SK-N-SH treated with all-trans-retinoic acid at 6 μM for 48 hours (cell line): ENCODE measurements at regions not wholly inside any gene's neighbourhood (a gene's known extent, or its start where the extent isn't known, plus 50 kb on each side); places are given as distances from the start of the nearest gene placed in this dataset.

ENCODE experiments used
- ATAC-seq: fragments of 200-7000 bp; cut with Tn5 transposase; 3 replicates; pipeline ENCODE4 v1.9.1; 2020; ENCODE audit warnings: mild to moderate bottlenecking, moderate library complexity
- ARNTL ChIP-seq: fragments of 450-650 bp; formaldehyde crosslinking; IDR thresholded peaks from 2 replicates; pipeline ENCODE4 v1.5.0; 2020; ENCODE audit warnings: low read depth, mild to moderate bottlenecking, moderate library complexity, borderline replicate concordance
- CREB5 ChIP-seq: fragments of 250-450 bp; sonication (Bioruptor Pico); IDR thresholded peaks from 2 replicates; pipeline ENCODE4 v1.5.1; 2020; ENCODE audit warnings: low read depth, mild to moderate bottlenecking, moderate library complexity
- CSDC2 ChIP-seq: fragments of 250-450 bp; sonication (Bioruptor Pico); IDR thresholded peaks from 2 replicates; pipeline ENCODE4 v1.5.0; 2020; ENCODE audit warnings: mild to moderate bottlenecking, moderate library complexity
- ESRRG ChIP-seq: fragments of 250-450 bp; sonication (Bioruptor Pico); IDR thresholded peaks from 2 replicates; pipeline ENCODE4 v1.6.1; 2021; ENCODE audit warnings: mild to moderate bottlenecking
- GLIS3 ChIP-seq: fragments of 250-450 bp; sonication (Bioruptor Pico); IDR thresholded peaks from 2 replicates; pipeline ENCODE4 v1.5.0; 2020; ENCODE audit warnings: mild to moderate bottlenecking, moderate library complexity
- ISL1 ChIP-seq: fragments of 250-450 bp; sonication (Bioruptor Pico); IDR thresholded peaks from 2 replicates; pipeline ENCODE4 v2.1.2; 2022; ENCODE audit warnings: mild to moderate bottlenecking, moderate library complexity
- OSR1 ChIP-seq: fragments of 250-450 bp; sonication (Bioruptor Pico); IDR thresholded peaks from 2 replicates; pipeline ENCODE4 v1.8.0; 2022; ENCODE audit warnings: moderate library complexity, mild to moderate bottlenecking, inconsistent platforms
- POU6F1 ChIP-seq: fragments of 250-450 bp; sonication (Bioruptor Pico); IDR thresholded peaks from 2 replicates; pipeline ENCODE4 v1.8.0; 2021; ENCODE audit warnings: low read depth, mild to moderate bottlenecking, moderate library complexity, borderline replicate concordance
- PPARA ChIP-seq: fragments of 250-450 bp; sonication (Bioruptor Pico); IDR thresholded peaks from 2 replicates; pipeline ENCODE4 v1.5.0; 2020; ENCODE audit warnings: mild to moderate bottlenecking, borderline replicate concordance
- RARB ChIP-seq: fragments of 250-450 bp; sonication (Bioruptor Pico); IDR thresholded peaks from 2 replicates; pipeline ENCODE4 v1.8.0; 2021; ENCODE audit warnings: mild to moderate bottlenecking, moderate library complexity
- SNAI2 ChIP-seq: fragments of 250-450 bp; sonication (Bioruptor Pico); IDR thresholded peaks from 2 replicates; pipeline ENCODE4 v1.5.0; 2020; ENCODE audit warnings: mild to moderate bottlenecking, moderate library complexity
- TCF4 ChIP-seq: fragments of 250-450 bp; sonication (Bioruptor Pico); IDR thresholded peaks from 2 replicates; pipeline ENCODE4 v1.8.0; 2021; ENCODE audit warnings: mild to moderate bottlenecking, moderate library complexity, borderline replicate concordance
- TOX ChIP-seq: fragments of 250-450 bp; sonication (Bioruptor Pico); IDR thresholded peaks from 2 replicates; pipeline ENCODE4 v1.8.0; 2021; ENCODE audit warnings: mild to moderate bottlenecking, moderate library complexity, borderline replicate concordance
- ZC3H10 ChIP-seq: fragments of 250-450 bp; sonication (Bioruptor Pico); IDR thresholded peaks from 2 replicates; pipeline ENCODE4 v1.5.1; 2021; ENCODE audit warnings: mild to moderate bottlenecking, moderate library complexity
- ZFP3 ChIP-seq: fragments of 250-450 bp; sonication (Bioruptor Pico); IDR thresholded peaks from 2 replicates; pipeline ENCODE4 v1.5.0; 2020; ENCODE audit warnings: mild to moderate bottlenecking, moderate library complexity
- ZFP30 ChIP-seq: fragments of 450-650 bp; formaldehyde crosslinking; IDR thresholded peaks from 2 replicates; pipeline ENCODE4 v1.5.0; 2022; ENCODE audit warnings: mild to moderate bottlenecking, moderate library complexity
- ZNF565 ChIP-seq: fragments of 450-650 bp; formaldehyde crosslinking; conservative IDR thresholded peaks from 2 replicates; pipeline ENCODE4 v1.5.0; 2020; ENCODE audit warnings: low read depth, mild to moderate bottlenecking, moderate library complexity
- ZNF70 ChIP-seq: fragments of 450-650 bp; formaldehyde crosslinking; IDR thresholded peaks from 2 replicates; pipeline ENCODE4 v1.5.0; 2020; ENCODE audit warnings: mild to moderate bottlenecking, moderate library complexity
- ZNF8 ChIP-seq: fragments of 450-650 bp; formaldehyde crosslinking; IDR thresholded peaks from 2 replicates; pipeline ENCODE4 v1.5.0; 2020; ENCODE audit warnings: mild to moderate bottlenecking, moderate library complexity
- TF ChIP-seq, protein P1 (sequence below): fragments of 250-450 bp; sonication (Bioruptor Pico); IDR thresholded peaks from 2 replicates; pipeline ENCODE4 v1.5.1; 2021; ENCODE audit warnings: mild to moderate bottlenecking, moderate library complexity
- TF ChIP-seq, protein P2 (sequence below): fragments of 250-450 bp; sonication (Bioruptor Pico); IDR thresholded peaks from 2 replicates; pipeline ENCODE4 v1.5.0; 2020; ENCODE audit warnings: mild to moderate bottlenecking, moderate library complexity

- TF ChIP-seq CSDC2 (CRISPR knock-in tag) (no peak), ZNF70 (CRISPR knock-in tag) (no peak), OSR1 (CRISPR knock-in tag) (no peak), ESRRG (CRISPR knock-in tag) (no peak), SNAI2 (CRISPR knock-in tag) (no peak), ZC3H10 (no peak), TCF4 (CRISPR knock-in tag) (no peak), ZFP3 (no peak), GLIS3 (no peak)
- TF ChIP-seq, protein P1, sequence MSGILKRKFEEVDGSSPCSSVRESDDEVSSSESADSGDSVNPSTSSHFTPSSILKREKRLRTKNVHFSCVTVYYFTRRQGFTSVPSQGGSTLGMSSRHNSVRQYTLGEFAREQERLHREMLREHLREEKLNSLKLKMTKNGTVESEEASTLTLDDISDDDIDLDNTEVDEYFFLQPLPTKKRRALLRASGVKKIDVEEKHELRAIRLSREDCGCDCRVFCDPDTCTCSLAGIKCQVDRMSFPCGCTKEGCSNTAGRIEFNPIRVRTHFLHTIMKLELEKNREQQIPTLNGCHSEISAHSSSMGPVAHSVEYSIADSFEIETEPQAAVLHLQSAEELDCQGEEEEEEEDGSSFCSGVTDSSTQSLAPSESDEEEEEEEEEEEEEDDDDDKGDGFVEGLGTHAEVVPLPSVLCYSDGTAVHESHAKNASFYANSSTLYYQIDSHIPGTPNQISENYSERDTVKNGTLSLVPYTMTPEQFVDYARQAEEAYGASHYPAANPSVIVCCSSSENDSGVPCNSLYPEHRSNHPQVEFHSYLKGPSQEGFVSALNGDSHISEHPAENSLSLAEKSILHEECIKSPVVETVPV (CRISPR knock-in tag): no peak
Measured at GRCh38 chr6:168728056-168728455, 287.1 kb downstream of the SMOC2 start.

DNA sequence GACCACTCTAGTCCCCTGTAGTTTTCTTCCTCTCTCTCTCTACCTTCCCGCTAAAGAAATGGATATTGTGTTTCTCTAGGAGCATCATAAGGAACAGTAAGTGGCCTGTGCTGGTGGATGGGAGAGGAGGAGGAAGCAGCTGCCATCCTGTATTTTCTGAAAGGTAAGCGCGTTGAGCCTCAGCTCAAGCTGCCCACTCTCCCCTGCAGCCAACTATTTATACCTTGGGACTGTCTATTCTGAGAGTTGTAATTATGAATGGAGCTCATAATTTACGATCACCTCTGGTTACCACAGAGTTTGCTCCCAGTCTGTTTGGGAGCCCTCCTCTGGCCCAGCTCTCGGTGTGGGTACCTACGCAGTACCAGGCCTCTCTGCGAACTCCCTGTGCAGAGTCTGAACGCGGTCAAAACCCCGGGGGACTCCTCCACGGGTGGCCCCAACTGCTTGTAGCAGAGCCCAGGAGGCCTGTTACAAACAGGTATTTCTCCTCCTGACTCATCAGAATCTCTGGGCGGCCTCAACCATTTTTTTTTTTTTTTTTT is 285.4 kb downstream of the SMOC2 start:
- no peak for ATAC-seq
- TF ChIP-seq ZC3H10 (no peak), TOX (CRISPR knock-in tag) (no peak), ARNTL (CRISPR knock-in tag) (no peak), CREB5 (CRISPR knock-in tag) (no peak), ZFP3 (no peak), ZNF70 (CRISPR knock-in tag) (no peak), TCF4 (CRISPR knock-in tag) (no peak), ZNF565 (no peak), OSR1 (CRISPR knock-in tag) (no peak), ESRRG (CRISPR knock-in tag) (no peak), ZFP30 (CRISPR knock-in tag) (no peak), PPARA (CRISPR knock-in tag) (no peak), GLIS3 (no peak), RARB (CRISPR knock-in tag) (no peak), SNAI2 (CRISPR knock-in tag) (no peak)

More at GRCh38 chr6:168728056-168728455, 287.1 kb downstream of the SMOC2 start:
- ATAC-seq: no peak

GRCh38 chr6:168725802-168726201 is 284.8 kb downstream of the SMOC2 start:
- ATAC-seq: no peak
- TF ChIP-seq ZC3H10 (no peak), ZFP3 (no peak), POU6F1 (CRISPR knock-in tag) (no peak), TCF4 (CRISPR knock-in tag) (no peak)

GRCh38 chr6:168724669-168725570 is 283.9 kb downstream of the SMOC2 start:
- TF ChIP-seq, protein P1 (CRISPR knock-in tag): no peak
- no peak for ATAC-seq

DNA sequence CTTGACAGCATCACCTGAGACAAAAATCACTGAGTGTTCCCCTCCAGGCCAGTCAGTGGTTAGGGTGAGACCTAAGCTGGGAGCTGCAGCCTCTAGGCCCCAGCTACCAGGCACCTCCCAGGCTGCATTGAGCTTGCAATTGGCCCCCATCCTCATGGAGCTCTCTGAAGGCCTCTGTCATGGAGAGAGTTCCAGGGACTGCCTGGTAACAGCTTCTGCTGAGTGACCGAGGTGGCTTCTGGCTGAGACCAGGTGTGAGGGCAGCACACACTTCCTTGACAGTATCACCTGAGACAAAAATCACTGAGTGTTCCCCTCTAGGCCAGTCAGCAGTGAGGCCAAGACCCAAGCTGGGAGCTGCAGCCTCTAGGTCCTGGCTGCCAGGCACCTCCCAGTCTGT is 283.0 kb downstream of the SMOC2 start:
- TF ChIP-seq, protein P1 (CRISPR knock-in tag): no peak
- TF ChIP-seq, protein P2, sequence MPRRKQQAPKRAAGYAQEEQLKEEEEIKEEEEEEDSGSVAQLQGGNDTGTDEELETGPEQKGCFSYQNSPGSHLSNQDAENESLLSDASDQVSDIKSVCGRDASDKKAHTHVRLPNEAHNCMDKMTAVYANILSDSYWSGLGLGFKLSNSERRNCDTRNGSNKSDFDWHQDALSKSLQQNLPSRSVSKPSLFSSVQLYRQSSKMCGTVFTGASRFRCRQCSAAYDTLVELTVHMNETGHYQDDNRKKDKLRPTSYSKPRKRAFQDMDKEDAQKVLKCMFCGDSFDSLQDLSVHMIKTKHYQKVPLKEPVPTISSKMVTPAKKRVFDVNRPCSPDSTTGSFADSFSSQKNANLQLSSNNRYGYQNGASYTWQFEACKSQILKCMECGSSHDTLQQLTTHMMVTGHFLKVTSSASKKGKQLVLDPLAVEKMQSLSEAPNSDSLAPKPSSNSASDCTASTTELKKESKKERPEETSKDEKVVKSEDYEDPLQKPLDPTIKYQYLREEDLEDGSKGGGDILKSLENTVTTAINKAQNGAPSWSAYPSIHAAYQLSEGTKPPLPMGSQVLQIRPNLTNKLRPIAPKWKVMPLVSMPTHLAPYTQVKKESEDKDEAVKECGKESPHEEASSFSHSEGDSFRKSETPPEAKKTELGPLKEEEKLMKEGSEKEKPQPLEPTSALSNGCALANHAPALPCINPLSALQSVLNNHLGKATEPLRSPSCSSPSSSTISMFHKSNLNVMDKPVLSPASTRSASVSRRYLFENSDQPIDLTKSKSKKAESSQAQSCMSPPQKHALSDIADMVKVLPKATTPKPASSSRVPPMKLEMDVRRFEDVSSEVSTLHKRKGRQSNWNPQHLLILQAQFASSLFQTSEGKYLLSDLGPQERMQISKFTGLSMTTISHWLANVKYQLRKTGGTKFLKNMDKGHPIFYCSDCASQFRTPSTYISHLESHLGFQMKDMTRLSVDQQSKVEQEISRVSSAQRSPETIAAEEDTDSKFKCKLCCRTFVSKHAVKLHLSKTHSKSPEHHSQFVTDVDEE: no peak
- no peak for TF ChIP-seq TCF4 (CRISPR knock-in tag)
- TF ChIP-seq ISL1 (CRISPR knock-in tag): no peak
- TF ChIP-seq ZNF8 (CRISPR knock-in tag): no peak
- no peak for TF ChIP-seq GLIS3
- TF ChIP-seq RARB (CRISPR knock-in tag): no peak
- no peak for TF ChIP-seq ZFP3
- no peak for TF ChIP-seq PPARA (CRISPR knock-in tag)
- no peak for TF ChIP-seq ZC3H10
- no peak for TF ChIP-seq ESRRG (CRISPR knock-in tag)
- TF ChIP-seq OSR1 (CRISPR knock-in tag): no peak
- no peak for ATAC-seq
